Posterior vena cava (tissue), 2 donors: ENCODE measurements at regions not wholly inside any gene's neighbourhood (a gene's known extent, or its start where the extent isn't known, plus 50 kb on each side); places are given as distances from the start of the nearest gene placed in this dataset.
"Not testable (repeated sequence)": the region's sequence is repeated elsewhere in the genome, so short reads cannot be mapped to it uniquely, and the experiment has no call there.

ENCODE experiments used
- DNase-seq: peaks from one replicate; pipeline ENCODE4 v3.0.0-alpha.2; 2020; ENCODE audit warnings: low spot score
- intact Hi-C, 2 donors: fragments of 100-400 bp; cut with DNase I; formaldehyde crosslinking; loops; one replicate each; pipeline versions ENCODE4 v1.14.1 to v1.14.2; 2022 to 2023
- donor health status: DM: yes; HTN: yes; CAD: no.
- donor health status: DM: yes; HTN: yes; CAD: no.

GRCh38 chr2:13531735-13532410 lies 815.1 kb downstream of the TRIB2 start:
- intact Hi-C loops, result not testable (repeated sequence)

GRCh38 chr2:13532781-13533523 lies 816.2 kb downstream of the TRIB2 start:
- DNase-seq, result peak; percentile 32
- intact Hi-C loops, result not testable (repeated sequence)

More at GRCh38 chr2:13531735-13532410, 815.1 kb downstream of the TRIB2 start:
- DNase-seq, result not testable (repeated sequence)

- peak; percentile 32 for DNase-seq
- intact Hi-C loops, result no loop called here
Measured at GRCh38 chr2:13533524-13533922, 816.8 kb downstream of the TRIB2 start.

- intact Hi-C loops, result no loop called here
- no peak for DNase-seq
Measured at GRCh38 chr2:13536941-13537340, 820.2 kb downstream of the TRIB2 start.

GRCh38 chr2:13537771-13538349 lies 821.1 kb downstream of the TRIB2 start:
- intact Hi-C loops, result no loop called here
- DNase-seq, result no peak

GRCh38 chr2:13539296-13539695 lies 822.6 kb downstream of the TRIB2 start:
- DNase-seq, result no peak
- intact Hi-C loops, result no loop called here

- DNase-seq, result no peak
- intact Hi-C loops, result no loop called here
Measured at GRCh38 chr2:13542061-13542460, 825.3 kb downstream of the TRIB2 start.

GRCh38 chr2:13542642-13543041 lies 825.9 kb downstream of the TRIB2 start:
- no peak for DNase-seq
- intact Hi-C loops, result no loop called here

GRCh38 chr2:13543550-13543949 lies 826.8 kb downstream of the TRIB2 start:
- DNase-seq, result no peak
- intact Hi-C loops, result no loop called here

GRCh38 chr2:13545320-13545719 lies 828.6 kb downstream of the TRIB2 start:
- no peak for DNase-seq
- intact Hi-C loops, result no loop called here

GRCh38 chr2:13546131-13546530 lies 829.4 kb downstream of the TRIB2 start:
- DNase-seq, result no peak
- intact Hi-C loops, result no loop called here

GRCh38 chr2:13550285-13551231 lies 833.8 kb downstream of the TRIB2 start:
- no peak for DNase-seq
- intact Hi-C loops, result no loop called here

GRCh38 chr2:13558368-13558767 lies 841.6 kb downstream of the TRIB2 start:
- intact Hi-C loops, result no loop called here
- no peak for DNase-seq

GRCh38 chr2:13560322-13560721 lies 843.6 kb downstream of the TRIB2 start:
- intact Hi-C loops, result no loop called here
- no peak for DNase-seq

- no peak for DNase-seq
- intact Hi-C loops, result no loop called here
Measured at GRCh38 chr2:13572466-13572865, 855.7 kb downstream of the TRIB2 start.

GRCh38 chr2:13574831-13575230 lies 858.1 kb downstream of the TRIB2 start:
- intact Hi-C loops, result no loop called here
- no peak for DNase-seq

- no peak for DNase-seq
- intact Hi-C loops, result no loop called here
Measured at GRCh38 chr2:13576406-13577036, 859.8 kb downstream of the TRIB2 start.

- intact Hi-C loops, result no loop called here
- no peak for DNase-seq
Measured at GRCh38 chr2:13578547-13578946, 861.8 kb downstream of the TRIB2 start.

- intact Hi-C loops, result no loop called here
- DNase-seq, result no peak
Measured at GRCh38 chr2:13581471-13581870, 864.7 kb downstream of the TRIB2 start.
